GM23248 (cell line): ENCODE measurements at regions not wholly inside any gene's neighbourhood (a gene's known extent, or its start where the extent isn't known, plus 50 kb on each side); places are given as distances from the start of the nearest gene placed in this dataset.

Experiments used
- EZH2 ChIP-seq: fragments of 200-600 bp; sonication (generic); IDR thresholded peaks from 2 replicates; pipeline ENCODE4 v1.6.1; 2018; ENCODE audit warnings: antibody characterized with exemption, mild to moderate bottlenecking; ENCODE audit not compliant: insufficient read depth, poor library complexity, severe bottlenecking
- EZH2phosphoT487 ChIP-seq: fragments of 200-600 bp; sonication (generic); IDR thresholded peaks from 2 replicates; pipeline ENCODE4 v1.6.1; 2018; ENCODE audit warnings: antibody characterized with exemption, moderate library complexity, mild to moderate bottlenecking, low read depth; ENCODE audit not compliant: insufficient read depth

- TF ChIP-seq EZH2 (no peak), EZH2phosphoT487 (no peak)
These were observed 66.5 kb downstream of the POLR2M start for GRCh38 chr15:57773051-57773450.
